AG04450 (cell line): ENCODE measurements at regions not wholly inside any gene's neighbourhood (a gene's known extent, or its start where the extent isn't known, plus 50 kb on each side); places are given as distances from the start of the nearest gene placed in this dataset.

Experiments used
- CTCF ChIA-PET: fragments of 300-600, 350-600 bp; formaldehyde crosslinking; extraction: SDS; loops from one replicate; lab custom pipeline; 2022; ENCODE audit warnings: antibody characterized with exemption, inconsistent platforms; lab: Charles Lee
- POLR2A ChIA-PET: fragments of 350-600 bp; formaldehyde crosslinking; extraction: SDS; loops from one replicate; lab custom pipeline; 2021; ENCODE audit warnings: antibody characterized with exemption, inconsistent platforms; lab: Yijun Ruan, JAX
- DNase-seq: peaks from one replicate; pipeline ENCODE4 v3.0.0-alpha.2; 2011; ENCODE audit warnings: low read depth, low spot score
- H3K27ac ChIP-seq: one replicate; pipeline ENCODE4 v1.5.1; 2012; ENCODE audit warnings: low read depth, low read length, control low read depth
- H3K27me3 ChIP-seq: one replicate; pipeline ENCODE4 v1.6.0; 2012; ENCODE audit warnings: low read length; ENCODE audit not compliant: control insufficient read depth, insufficient read depth
- H3K4me3 ChIP-seq: 2 replicates; pipeline ENCODE4 v1.5.1; 2011; ENCODE audit warnings: mild to moderate bottlenecking, low read depth, low read length, control low read depth
- H3K9me3 ChIP-seq: 2 replicates; pipeline ENCODE4 v1.5.1; 2012; ENCODE audit warnings: low read length; ENCODE audit not compliant: control insufficient read depth, insufficient read depth
- CTCF ChIP-seq: IDR thresholded peaks from 2 replicates; pipeline ENCODE4 v1.5.1; 2011; ENCODE audit warnings: low read depth, low read length, control low read depth, inconsistent platforms

DNA sequence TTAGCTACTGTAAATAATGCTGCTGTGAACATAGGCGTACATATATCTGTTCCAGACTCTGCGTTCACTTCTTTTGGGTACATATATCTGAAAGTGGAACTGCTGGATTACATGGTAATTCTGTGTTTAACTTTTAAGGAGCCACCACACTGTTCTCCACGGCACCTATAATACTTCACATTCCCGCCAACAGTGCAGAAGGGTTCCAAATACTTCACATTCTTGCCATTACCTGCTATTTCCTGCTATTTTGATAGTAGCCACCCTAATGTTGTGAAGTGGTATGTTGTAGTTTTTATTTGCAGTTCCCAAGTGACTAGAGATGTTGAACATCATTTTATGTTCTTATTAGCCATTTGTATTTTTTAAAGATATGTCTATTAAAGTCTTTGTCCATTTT, 377.4 kb upstream of the SLC10A2 start:
- ChIA-PET CTCF (no interaction called here), POLR2A (no interaction called here)
- H3K27me3 ChIP-seq, result no peaks in the 10 kb centered on the region
- no peak for TF ChIP-seq CTCF
- no peak overlapping the region for H3K4me3 ChIP-seq
- H3K9me3 ChIP-seq, result no peaks in the 10 kb centered on the region; the same call in 1 of the 2 replicates
- no peak overlapping the region for H3K27ac ChIP-seq
- no peak for DNase-seq

DNA sequence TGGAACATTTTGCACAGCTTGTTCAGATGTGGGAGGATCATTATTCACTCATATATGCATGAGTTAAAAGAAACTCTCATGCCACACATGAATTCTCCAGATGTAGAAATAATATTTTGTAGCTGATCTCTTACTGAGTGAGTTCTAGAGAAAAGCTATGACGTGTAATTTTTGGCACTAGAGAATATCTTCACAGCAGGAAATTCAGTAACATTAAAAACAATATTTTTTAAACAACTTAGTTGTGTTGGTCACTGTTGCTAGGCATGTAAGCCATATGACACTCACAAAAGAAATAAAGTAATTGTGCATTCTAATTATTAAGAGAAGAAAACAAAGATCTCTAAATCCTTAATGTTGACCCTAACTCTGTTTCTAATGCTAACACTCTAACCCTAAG, 371.4 kb upstream of the SLC10A2 start:
- ChIA-PET POLR2A (no interaction called here), CTCF (no interaction called here)
- no peak for DNase-seq
- Histone ChIP-seq H3K4me3 (no peak overlapping the region), H3K9me3 (peaks cover 4% of the 10 kb centered on the region), H3K27ac (no peak overlapping the region), H3K27me3 (no peaks in the 10 kb centered on the region)
- no peak for TF ChIP-seq CTCF

GRCh38 chr13:103436057-103436654, 369.9 kb upstream of the SLC10A2 start:
- CTCF ChIA-PET, result no interaction called here
- no peak overlapping the region for H3K27ac ChIP-seq

GRCh38 chr13:103431856-103432255, 365.6 kb upstream of the SLC10A2 start:
- ChIA-PET CTCF (no interaction called here), POLR2A (no interaction called here)
- no peak overlapping the region for H3K4me3 ChIP-seq
- no peak for DNase-seq
- H3K27me3 ChIP-seq, result no peaks in the 10 kb centered on the region
- TF ChIP-seq CTCF, result no peak
- H3K27ac ChIP-seq, result no peak overlapping the region
- H3K9me3 ChIP-seq, result peaks cover 4% of the 10 kb centered on the region

More at GRCh38 chr13:103436057-103436654, 369.9 kb upstream of the SLC10A2 start:
- H3K9me3 ChIP-seq, result peaks cover 4% of the 10 kb centered on the region
- H3K4me3 ChIP-seq, result no peak overlapping the region
- no peaks in the 10 kb centered on the region for H3K27me3 ChIP-seq
- TF ChIP-seq CTCF, result no peak
- no peak for DNase-seq
- POLR2A ChIA-PET, result no interaction called here

GRCh38 chr13:103430368-103430767, 364.2 kb upstream of the SLC10A2 start:
- ChIA-PET POLR2A (no interaction called here), CTCF (no interaction called here)
- no peak overlapping the region for H3K4me3 ChIP-seq
- no peak for DNase-seq
- no peak for TF ChIP-seq CTCF
- no peak overlapping the region for H3K27ac ChIP-seq
- no peaks in the 10 kb centered on the region; the same call in 1 of the 2 replicates for H3K9me3 ChIP-seq
- H3K27me3 ChIP-seq, result no peaks in the 10 kb centered on the region
